NCI-H748 (cell line): ENCODE measurements at regions not wholly inside any gene's neighbourhood (a gene's known extent, or its start where the extent isn't known, plus 50 kb on each side); places are given as distances from the start of the nearest gene placed in this dataset.

ENCODE experiments used
- DNase-seq: peaks from one replicate; lab custom pipeline; 2025; ENCODE audit not compliant: unreplicated experiment; lab: John Stamatoyannopoulos, UW

- DNase-seq: no peak
These were observed 195.7 kb upstream of the KLF6 start for GRCh38 chr10:3980660-3981059.

GRCh38 chr10:3980144-3980543 lies 195.1 kb upstream of the KLF6 start:
- no peak for DNase-seq

GRCh38 chr10:3978761-3979160 lies 193.8 kb upstream of the KLF6 start:
- DNase-seq: no peak

- DNase-seq: no peak
These were observed 193.2 kb upstream of the KLF6 start for GRCh38 chr10:3978174-3978573.

GRCh38 chr10:3977761-3978160 lies 192.8 kb upstream of the KLF6 start:
- DNase-seq: no peak

GRCh38 chr10:3976718-3977117 lies 191.7 kb upstream of the KLF6 start:
- DNase-seq: no peak

GRCh38 chr10:3976171-3976570 lies 191.2 kb upstream of the KLF6 start:
- DNase-seq: no peak

- DNase-seq: no peak
These were observed 190.0 kb upstream of the KLF6 start for GRCh38 chr10:3975016-3975415.

- DNase-seq: no peak
These were observed 187.7 kb upstream of the KLF6 start for GRCh38 chr10:3972460-3973301.

GRCh38 chr10:3971713-3972112 lies 186.7 kb upstream of the KLF6 start:
- no peak for DNase-seq

GRCh38 chr10:3969876-3970666 lies 185.1 kb upstream of the KLF6 start:
- no peak for DNase-seq

- DNase-seq: no peak
These were observed 183.7 kb upstream of the KLF6 start for GRCh38 chr10:3968727-3969126.

- DNase-seq: no peak
These were observed 179.5 kb upstream of the KLF6 start for GRCh38 chr10:3964516-3964915.

- DNase-seq: no peak
These were observed 178.2 kb upstream of the KLF6 start for GRCh38 chr10:3963191-3963673.

GRCh38 chr10:3961082-3961481 lies 176.1 kb upstream of the KLF6 start:
- DNase-seq: no peak

- DNase-seq: no peak
These were observed 175.5 kb upstream of the KLF6 start for GRCh38 chr10:3960496-3960895.

GRCh38 chr10:3959370-3960325 lies 174.6 kb upstream of the KLF6 start:
- no peak for DNase-seq

GRCh38 chr10:3958472-3958996 lies 173.5 kb upstream of the KLF6 start:
- DNase-seq: no peak

GRCh38 chr10:3955955-3956617 lies 171.1 kb upstream of the KLF6 start:
- DNase-seq: peak; percentile 87

- DNase-seq: peak; percentile 46
These were observed 170.5 kb upstream of the KLF6 start for GRCh38 chr10:3955493-3955892.
